GM21786 (cell line): ENCODE measurements at regions not wholly inside any gene's neighbourhood (a gene's known extent, or its start where the extent isn't known, plus 50 kb on each side); places are given as distances from the start of the nearest gene placed in this dataset.

Experiments used
- ATAC-seq: cut with Tn5 transposase; IDR thresholded peaks from one replicate; pipeline ENCODE4 v1.9.1; 2021; ENCODE audit not compliant: unreplicated experiment

GRCh38 chr7:145293754-145294153 is 457.9 kb upstream of the TPK1 start:
- no peak for ATAC-seq

GRCh38 chr7:145293228-145293701 is 457.4 kb upstream of the TPK1 start:
- no peak for ATAC-seq

- no peak for ATAC-seq
Measured at GRCh38 chr7:145289384-145289783, 453.5 kb upstream of the TPK1 start.

GRCh38 chr7:145276118-145276517 is 440.3 kb upstream of the TPK1 start:
- no peak for ATAC-seq

- no peak for ATAC-seq
Measured at GRCh38 chr7:145269418-145270161, 433.7 kb upstream of the TPK1 start.

GRCh38 chr7:145265180-145265579 is 429.3 kb upstream of the TPK1 start:
- no peak for ATAC-seq

GRCh38 chr7:145263886-145264285 is 428.0 kb upstream of the TPK1 start:
- no peak for ATAC-seq

- ATAC-seq = no peak
Measured at GRCh38 chr7:145252031-145252430, 416.2 kb upstream of the TPK1 start.

- ATAC-seq = no peak
Measured at GRCh38 chr7:145224775-145225174, 388.9 kb upstream of the TPK1 start.

- no peak for ATAC-seq
Measured at GRCh38 chr7:145219461-145219860, 383.6 kb upstream of the TPK1 start.

- ATAC-seq = no peak
Measured at GRCh38 chr7:145216866-145217265, 381.0 kb upstream of the TPK1 start.

GRCh38 chr7:145212050-145212449 is 376.2 kb upstream of the TPK1 start:
- ATAC-seq = no peak

GRCh38 chr7:145211211-145211610 is 375.4 kb upstream of the TPK1 start:
- no peak for ATAC-seq

GRCh38 chr7:145193951-145194350 is 358.1 kb upstream of the TPK1 start:
- no peak for ATAC-seq

- ATAC-seq = no peak
Measured at GRCh38 chr7:145184956-145185355, 349.1 kb upstream of the TPK1 start.

- no peak for ATAC-seq
Measured at GRCh38 chr7:145183069-145183468, 347.2 kb upstream of the TPK1 start.

- no peak for ATAC-seq
Measured at GRCh38 chr7:145175366-145175765, 339.5 kb upstream of the TPK1 start.

GRCh38 chr7:145169908-145170307 is 334.1 kb upstream of the TPK1 start:
- ATAC-seq = no peak

GRCh38 chr7:145168879-145169278 is 333.0 kb upstream of the TPK1 start:
- no peak for ATAC-seq

- no peak for ATAC-seq
Measured at GRCh38 chr7:145168427-145168826, 332.6 kb upstream of the TPK1 start.

- ATAC-seq = no peak
Measured at GRCh38 chr7:145156834-145157233, 321.0 kb upstream of the TPK1 start.

GRCh38 chr7:145152589-145152988 is 316.7 kb upstream of the TPK1 start:
- no peak for ATAC-seq

GRCh38 chr7:145151676-145152075 is 315.8 kb upstream of the TPK1 start:
- ATAC-seq = no peak
